H1 (cell line): ENCODE measurements at regions not wholly inside any gene's neighbourhood (a gene's known extent, or its start where the extent isn't known, plus 50 kb on each side); places are given as distances from the start of the nearest gene placed in this dataset.

Experiments used
- CREB1 ChIP-seq: IDR thresholded peaks from 2 replicates; pipeline ENCODE4 v1.6.1; 2012; ENCODE audit warnings: inconsistent platforms
- TF ChIP-seq, protein P1 (sequence below), 3 experiments: IDR thresholded peaks; 1 replicate in 2 of 3; 2 replicates in 1 of 3; pipeline versions ENCODE4 v1.5.1 to v1.6.1; 2011; ENCODE audit warnings: low read length in 3 of 3, mild to moderate bottlenecking in 3 of 3, inconsistent platforms in 2 of 3, low read depth in 1 of 3, moderate library complexity in 1 of 3; ENCODE audit not compliant: insufficient read depth in 1 of 3; ENCODE audit errors: control extremely low read depth in 1 of 3

DNA sequence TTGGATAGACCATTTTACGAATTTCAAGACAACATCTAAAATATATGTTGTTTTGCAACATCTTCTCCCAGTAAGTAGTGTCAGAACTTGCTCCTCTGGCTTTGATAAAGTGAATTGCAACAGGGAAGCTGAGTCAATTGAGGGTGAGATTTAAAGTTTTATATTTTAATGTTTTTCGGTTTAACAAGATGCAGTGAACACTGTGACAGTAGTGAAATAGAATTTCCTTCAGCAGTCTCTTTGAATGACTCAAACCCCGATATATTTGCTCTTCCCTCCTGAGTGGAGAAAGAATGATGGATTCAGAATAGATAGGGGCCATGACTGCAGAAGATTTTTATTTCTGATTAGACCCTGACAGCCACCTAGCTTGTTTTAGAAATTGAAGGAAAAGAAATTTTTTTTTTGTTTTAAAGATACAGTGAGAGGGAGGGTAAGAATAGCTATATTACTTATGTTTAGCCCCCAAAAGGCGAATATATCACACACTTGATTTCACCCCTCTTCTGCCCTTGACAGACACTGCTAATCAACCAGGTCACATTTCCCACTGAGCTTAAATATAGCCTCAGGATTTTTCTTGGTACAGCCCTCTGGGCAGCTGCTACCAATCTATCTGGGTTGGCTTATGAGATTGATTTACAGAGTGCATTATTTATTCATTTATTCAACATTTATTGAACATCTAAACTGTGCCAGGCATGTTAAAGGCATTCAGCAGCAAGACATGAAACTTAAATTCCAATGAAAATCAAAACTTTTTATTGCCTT is 183.3 kb upstream of the ADAMTS9 start:
- TF ChIP-seq, protein P1, sequence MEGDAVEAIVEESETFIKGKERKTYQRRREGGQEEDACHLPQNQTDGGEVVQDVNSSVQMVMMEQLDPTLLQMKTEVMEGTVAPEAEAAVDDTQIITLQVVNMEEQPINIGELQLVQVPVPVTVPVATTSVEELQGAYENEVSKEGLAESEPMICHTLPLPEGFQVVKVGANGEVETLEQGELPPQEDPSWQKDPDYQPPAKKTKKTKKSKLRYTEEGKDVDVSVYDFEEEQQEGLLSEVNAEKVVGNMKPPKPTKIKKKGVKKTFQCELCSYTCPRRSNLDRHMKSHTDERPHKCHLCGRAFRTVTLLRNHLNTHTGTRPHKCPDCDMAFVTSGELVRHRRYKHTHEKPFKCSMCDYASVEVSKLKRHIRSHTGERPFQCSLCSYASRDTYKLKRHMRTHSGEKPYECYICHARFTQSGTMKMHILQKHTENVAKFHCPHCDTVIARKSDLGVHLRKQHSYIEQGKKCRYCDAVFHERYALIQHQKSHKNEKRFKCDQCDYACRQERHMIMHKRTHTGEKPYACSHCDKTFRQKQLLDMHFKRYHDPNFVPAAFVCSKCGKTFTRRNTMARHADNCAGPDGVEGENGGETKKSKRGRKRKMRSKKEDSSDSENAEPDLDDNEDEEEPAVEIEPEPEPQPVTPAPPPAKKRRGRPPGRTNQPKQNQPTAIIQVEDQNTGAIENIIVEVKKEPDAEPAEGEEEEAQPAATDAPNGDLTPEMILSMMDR (IDR thresholded peaks at IDR 0.05; ENCODE audit: control extremely low read depth in 1 of 3, insufficient read depth in 1 of 3, low read depth in 1 of 3, low read length in 3 of 3), result no peak
- no peak for TF ChIP-seq CREB1
